ENCODE measurements at regions not wholly inside any gene's neighbourhood (a gene's known extent, or its start where the extent isn't known, plus 50 kb on each side); places are given as distances from the start of the nearest gene placed in this dataset.

DNA sequence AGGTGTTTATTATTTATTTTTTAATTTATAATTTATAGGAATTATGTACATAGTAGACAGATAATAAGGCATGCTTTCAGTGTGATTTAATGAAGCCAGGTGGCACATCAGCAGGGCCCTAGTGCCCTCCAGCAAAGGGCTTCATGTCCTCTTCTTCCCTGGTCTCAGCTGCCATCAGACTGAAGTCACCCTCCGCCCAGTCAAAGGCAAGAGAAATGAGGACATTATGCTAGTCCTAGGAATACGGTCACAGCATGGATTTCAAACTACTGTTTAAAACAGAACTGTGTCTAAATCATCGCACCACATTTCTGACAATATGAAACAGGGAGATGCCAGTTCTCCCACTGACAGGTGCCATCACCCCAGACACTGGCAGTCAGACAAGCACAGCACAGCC, 168.1 kb downstream of the SEC16B start:
- TF ChIP-seq EP300 (IDR thresholded peaks at IDR 0.05; ENCODE audit: borderline replicate concordance) (no peak), FOXM1 (IDR thresholded peaks at IDR 0.05; ENCODE audit: borderline replicate concordance, low read depth) (no peak), EGR1 (IDR thresholded peaks at IDR 0.05) (no peak), YY1 (IDR thresholded peaks at IDR 0.05; ENCODE audit: low read depth) (no peak), TAF1 (IDR thresholded peaks at IDR 0.05; ENCODE audit: low read depth) (no peak), MAX (IDR thresholded peaks at IDR 0.05) (no peak), CEBPB (IDR thresholded peaks at IDR 0.05) (no peak), CREB1 (IDR thresholded peaks at IDR 0.05; ENCODE audit: low read depth) (no peak), TCF12 (IDR thresholded peaks at IDR 0.05; ENCODE audit: low read depth) (no peak), TEAD4 (IDR thresholded peaks at IDR 0.05) (no peak), RAD21 (IDR thresholded peaks at IDR 0.05; ENCODE audit: low read depth) (no peak)
- TF ChIP-seq, protein P1, sequence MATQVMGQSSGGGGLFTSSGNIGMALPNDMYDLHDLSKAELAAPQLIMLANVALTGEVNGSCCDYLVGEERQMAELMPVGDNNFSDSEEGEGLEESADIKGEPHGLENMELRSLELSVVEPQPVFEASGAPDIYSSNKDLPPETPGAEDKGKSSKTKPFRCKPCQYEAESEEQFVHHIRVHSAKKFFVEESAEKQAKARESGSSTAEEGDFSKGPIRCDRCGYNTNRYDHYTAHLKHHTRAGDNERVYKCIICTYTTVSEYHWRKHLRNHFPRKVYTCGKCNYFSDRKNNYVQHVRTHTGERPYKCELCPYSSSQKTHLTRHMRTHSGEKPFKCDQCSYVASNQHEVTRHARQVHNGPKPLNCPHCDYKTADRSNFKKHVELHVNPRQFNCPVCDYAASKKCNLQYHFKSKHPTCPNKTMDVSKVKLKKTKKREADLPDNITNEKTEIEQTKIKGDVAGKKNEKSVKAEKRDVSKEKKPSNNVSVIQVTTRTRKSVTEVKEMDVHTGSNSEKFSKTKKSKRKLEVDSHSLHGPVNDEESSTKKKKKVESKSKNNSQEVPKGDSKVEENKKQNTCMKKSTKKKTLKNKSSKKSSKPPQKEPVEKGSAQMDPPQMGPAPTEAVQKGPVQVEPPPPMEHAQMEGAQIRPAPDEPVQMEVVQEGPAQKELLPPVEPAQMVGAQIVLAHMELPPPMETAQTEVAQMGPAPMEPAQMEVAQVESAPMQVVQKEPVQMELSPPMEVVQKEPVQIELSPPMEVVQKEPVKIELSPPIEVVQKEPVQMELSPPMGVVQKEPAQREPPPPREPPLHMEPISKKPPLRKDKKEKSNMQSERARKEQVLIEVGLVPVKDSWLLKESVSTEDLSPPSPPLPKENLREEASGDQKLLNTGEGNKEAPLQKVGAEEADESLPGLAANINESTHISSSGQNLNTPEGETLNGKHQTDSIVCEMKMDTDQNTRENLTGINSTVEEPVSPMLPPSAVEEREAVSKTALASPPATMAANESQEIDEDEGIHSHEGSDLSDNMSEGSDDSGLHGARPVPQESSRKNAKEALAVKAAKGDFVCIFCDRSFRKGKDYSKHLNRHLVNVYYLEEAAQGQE (IDR thresholded peaks at IDR 0.05; ENCODE audit: low read depth) = no peak
- TF ChIP-seq, protein P2, sequence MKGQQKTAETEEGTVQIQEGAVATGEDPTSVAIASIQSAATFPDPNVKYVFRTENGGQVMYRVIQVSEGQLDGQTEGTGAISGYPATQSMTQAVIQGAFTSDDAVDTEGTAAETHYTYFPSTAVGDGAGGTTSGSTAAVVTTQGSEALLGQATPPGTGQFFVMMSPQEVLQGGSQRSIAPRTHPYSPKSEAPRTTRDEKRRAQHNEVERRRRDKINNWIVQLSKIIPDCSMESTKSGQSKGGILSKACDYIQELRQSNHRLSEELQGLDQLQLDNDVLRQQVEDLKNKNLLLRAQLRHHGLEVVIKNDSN (IDR thresholded peaks at IDR 0.05) = no peak
